ENCODE measurements at regions not wholly inside any gene's neighbourhood (a gene's known extent, or its start where the extent isn't known, plus 50 kb on each side); places are given as distances from the start of the nearest gene placed in this dataset.
"Not testable (repeated sequence)": the region's sequence is repeated elsewhere in the genome, so short reads cannot be mapped to it uniquely, and the experiment has no call there.

DNA sequence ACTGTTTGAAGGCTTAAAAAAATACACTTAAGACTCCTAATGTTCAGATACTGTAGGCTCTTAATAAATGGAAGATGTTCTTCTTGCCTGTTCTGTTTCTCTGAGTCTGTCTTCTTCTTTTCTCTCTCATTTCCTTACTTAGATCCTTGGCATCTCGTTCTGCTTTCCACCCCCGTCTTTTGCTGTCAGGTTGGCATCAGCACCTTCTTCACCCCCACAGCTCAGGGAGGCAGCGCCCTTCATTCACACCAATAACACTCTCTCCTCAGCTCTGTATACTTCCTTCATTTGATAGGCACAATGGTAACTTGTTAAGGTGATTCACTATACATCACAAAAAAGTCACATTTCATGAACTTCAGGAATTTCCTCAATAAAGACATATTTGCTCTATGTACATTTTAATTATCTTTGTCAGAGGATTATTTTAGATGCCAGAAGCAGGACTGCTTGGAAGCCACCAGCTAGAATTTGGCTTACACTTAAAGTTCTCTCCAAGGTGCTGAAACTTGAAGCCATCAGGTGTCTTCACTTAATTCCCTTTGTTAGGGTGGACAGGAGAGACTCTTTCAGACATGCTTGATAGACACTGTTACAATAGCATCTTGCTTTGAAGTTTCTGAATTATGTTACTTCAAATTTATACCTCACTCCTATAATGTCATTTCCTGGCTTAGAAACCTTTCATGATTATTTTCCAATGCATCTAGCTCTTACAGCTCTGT, 670.1 kb upstream of the C16orf82 start:
- no peak overlapping the region for H3K9ac ChIP-seq (ENCODE audit: low read length)
- H3K4me1 ChIP-seq (ENCODE audit: control insufficient read depth, low read depth, low read length), result no peaks in the 10 kb centered on the region
- H3K4me3 ChIP-seq (ENCODE audit: low read length), result no peak overlapping the region
- H3K36me3 ChIP-seq (ENCODE audit: control insufficient read depth, low read depth, low read length), result no peaks in the 10 kb centered on the region
- no peaks in the 10 kb centered on the region for H3K9me3 ChIP-seq (ENCODE audit: control insufficient read depth, low read depth, low read length)
- H3K27ac ChIP-seq (ENCODE audit: low read length), result no peak overlapping the region
- no peaks in the 10 kb centered on the region for H3K27me3 ChIP-seq (ENCODE audit: control insufficient read depth, insufficient read depth, low read length)

- Histone ChIP-seq H3K27ac (ENCODE audit: low read length) (no peak overlapping the region), H3K4me3 (ENCODE audit: low read length) (no peak overlapping the region), H3K36me3 (ENCODE audit: control insufficient read depth, low read depth, low read length) (no peaks in the 10 kb centered on the region), H3K27me3 (ENCODE audit: control insufficient read depth, insufficient read depth, low read length) (no peaks in the 10 kb centered on the region), H3K9ac (ENCODE audit: low read length) (no peak overlapping the region), H3K4me1 (ENCODE audit: control insufficient read depth, low read depth, low read length) (peaks cover 10% of the 10 kb centered on the region), H3K9me3 (ENCODE audit: control insufficient read depth, low read depth, low read length) (no peaks in the 10 kb centered on the region)
Observed at GRCh38 chr16:26413780-26414179, 652.9 kb upstream of the C16orf82 start.

DNA sequence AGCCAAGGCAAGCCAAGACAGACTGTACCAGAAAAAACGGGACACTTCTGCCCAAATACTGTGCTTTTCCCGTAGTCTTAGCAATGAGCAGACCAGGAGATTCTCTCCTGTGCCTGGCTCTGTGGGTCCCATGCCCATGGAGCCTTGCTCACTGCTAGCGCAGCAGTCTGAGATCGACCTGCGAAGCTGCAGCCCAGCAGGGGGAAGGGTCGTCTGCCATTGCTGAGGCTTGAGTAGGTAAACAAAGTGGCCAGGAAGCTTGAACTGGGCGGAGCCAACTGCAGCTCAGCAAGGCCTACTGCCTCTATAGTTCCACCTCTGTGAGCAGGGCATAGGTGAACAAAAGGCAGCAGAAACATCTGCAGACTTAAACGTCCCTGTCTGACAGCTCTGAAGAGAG, 647.3 kb upstream of the C16orf82 start:
- not testable (repeated sequence) for H3K4me3 ChIP-seq (ENCODE audit: low read length); H3K9me3 ChIP-seq (ENCODE audit: control insufficient read depth, low read depth, low read length); H3K9ac ChIP-seq (ENCODE audit: low read length); H3K36me3 ChIP-seq (ENCODE audit: control insufficient read depth, low read depth, low read length); H3K27me3 ChIP-seq (ENCODE audit: control insufficient read depth, insufficient read depth, low read length); H3K27ac ChIP-seq (ENCODE audit: low read length)
- H3K4me1 ChIP-seq (ENCODE audit: control insufficient read depth, low read depth, low read length), result peaks cover 10% of the 10 kb centered on the region

- H3K27ac ChIP-seq (ENCODE audit: low read length), result no peak overlapping the region
- no peaks in the 10 kb centered on the region for H3K9me3 ChIP-seq (ENCODE audit: control insufficient read depth, low read depth, low read length)
- no peaks in the 10 kb centered on the region for H3K4me1 ChIP-seq (ENCODE audit: control insufficient read depth, low read depth, low read length)
- H3K36me3 ChIP-seq (ENCODE audit: control insufficient read depth, low read depth, low read length), result no peaks in the 10 kb centered on the region
- H3K27me3 ChIP-seq (ENCODE audit: control insufficient read depth, insufficient read depth, low read length), result no peaks in the 10 kb centered on the region
- H3K9ac ChIP-seq (ENCODE audit: low read length), result no peak overlapping the region
- H3K4me3 ChIP-seq (ENCODE audit: low read length), result no peak overlapping the region
Observed at GRCh38 chr16:26430618-26431017, 636.1 kb upstream of the C16orf82 start.

DNA sequence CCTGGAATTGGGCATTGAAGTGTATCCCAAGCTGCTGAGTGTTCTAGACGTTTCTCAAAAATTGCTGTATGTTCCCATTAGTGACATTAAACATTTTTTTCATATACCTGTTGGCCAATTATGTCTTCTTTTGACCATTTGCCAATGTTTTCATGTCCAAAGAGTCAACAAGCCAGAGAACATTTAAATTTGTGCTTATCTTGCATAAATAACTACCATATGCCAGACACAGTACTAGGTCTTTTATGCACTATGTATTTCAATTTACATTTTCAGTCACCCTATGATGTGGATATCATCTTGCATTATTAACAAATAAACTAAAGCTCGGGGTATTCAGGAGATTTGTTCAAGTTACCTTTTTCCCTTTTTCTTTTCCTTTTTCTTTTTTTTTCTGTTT, 632.9 kb upstream of the C16orf82 start:
- H3K36me3 ChIP-seq (ENCODE audit: control insufficient read depth, low read depth, low read length), result no peaks in the 10 kb centered on the region
- no peak overlapping the region for H3K27ac ChIP-seq (ENCODE audit: low read length)
- no peaks in the 10 kb centered on the region for H3K4me1 ChIP-seq (ENCODE audit: control insufficient read depth, low read depth, low read length)
- peaks cover 5% of the 10 kb centered on the region for H3K9me3 ChIP-seq (ENCODE audit: control insufficient read depth, low read depth, low read length)
- H3K27me3 ChIP-seq (ENCODE audit: control insufficient read depth, insufficient read depth, low read length), result no peaks in the 10 kb centered on the region
- no peak overlapping the region for H3K4me3 ChIP-seq (ENCODE audit: low read length)
- H3K9ac ChIP-seq (ENCODE audit: low read length), result no peak overlapping the region

DNA sequence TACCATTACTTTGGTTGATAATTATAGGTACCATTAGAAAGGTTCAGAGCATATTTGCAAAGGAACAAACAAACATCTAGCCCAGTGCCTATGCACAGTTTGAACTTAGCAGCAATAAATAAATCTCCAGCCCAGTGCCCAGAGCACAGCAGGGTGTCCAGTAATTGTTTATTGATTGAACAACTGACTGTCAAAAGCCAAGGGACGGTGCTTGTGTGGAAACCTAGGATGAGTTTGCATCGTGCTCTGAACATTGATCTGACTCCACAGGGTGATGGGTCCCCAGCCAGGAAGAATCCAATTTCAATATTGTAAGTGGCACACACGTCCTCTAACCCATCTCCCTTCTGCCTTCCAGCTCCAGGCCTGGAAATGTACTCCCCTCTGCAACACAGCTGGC, 625.5 kb upstream of the C16orf82 start:
- Histone ChIP-seq H3K4me1 (ENCODE audit: control insufficient read depth, low read depth, low read length) (no peaks in the 10 kb centered on the region), H3K36me3 (ENCODE audit: control insufficient read depth, low read depth, low read length) (no peaks in the 10 kb centered on the region), H3K27ac (ENCODE audit: low read length) (no peak overlapping the region), H3K27me3 (ENCODE audit: control insufficient read depth, insufficient read depth, low read length) (no peaks in the 10 kb centered on the region), H3K9me3 (ENCODE audit: control insufficient read depth, low read depth, low read length) (peaks cover 5% of the 10 kb centered on the region), H3K4me3 (ENCODE audit: low read length) (no peak overlapping the region), H3K9ac (ENCODE audit: low read length) (no peak overlapping the region)

DNA sequence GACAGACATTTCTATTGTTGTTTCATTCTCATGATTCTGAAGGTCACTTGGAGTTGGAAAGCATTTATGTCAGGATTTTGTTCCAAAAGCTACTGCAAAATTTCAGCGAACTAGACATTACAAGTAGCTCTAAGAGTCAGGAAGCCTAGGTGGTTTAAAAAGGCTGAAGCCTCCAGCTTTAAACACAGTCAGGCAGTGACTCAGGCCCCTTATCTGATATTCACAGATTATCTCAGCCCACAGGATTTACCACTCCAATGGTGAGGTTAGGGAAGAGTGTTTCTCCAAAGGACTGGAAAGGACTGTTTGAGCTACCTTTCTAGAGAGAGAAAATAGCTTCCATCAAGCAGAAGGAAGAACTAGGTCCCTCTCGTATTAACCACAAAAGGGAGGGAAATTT, 624.4 kb upstream of the C16orf82 start:
- no peaks in the 10 kb centered on the region for H3K36me3 ChIP-seq (ENCODE audit: control insufficient read depth, low read depth, low read length)
- no peaks in the 10 kb centered on the region for H3K4me1 ChIP-seq (ENCODE audit: control insufficient read depth, low read depth, low read length)
- H3K4me3 ChIP-seq (ENCODE audit: low read length), result no peak overlapping the region
- no peak overlapping the region for H3K27ac ChIP-seq (ENCODE audit: low read length)
- no peaks in the 10 kb centered on the region for H3K27me3 ChIP-seq (ENCODE audit: control insufficient read depth, insufficient read depth, low read length)
- no peak overlapping the region for H3K9ac ChIP-seq (ENCODE audit: low read length)
- H3K9me3 ChIP-seq (ENCODE audit: control insufficient read depth, low read depth, low read length), result no peaks in the 10 kb centered on the region

- no peak overlapping the region for H3K4me3 ChIP-seq (ENCODE audit: low read length)
- no peak overlapping the region for H3K9ac ChIP-seq (ENCODE audit: low read length)
- H3K27ac ChIP-seq (ENCODE audit: low read length), result no peak overlapping the region
- no peaks in the 10 kb centered on the region for H3K9me3 ChIP-seq (ENCODE audit: control insufficient read depth, low read depth, low read length)
- H3K36me3 ChIP-seq (ENCODE audit: control insufficient read depth, low read depth, low read length), result no peaks in the 10 kb centered on the region
- no peaks in the 10 kb centered on the region for H3K4me1 ChIP-seq (ENCODE audit: control insufficient read depth, low read depth, low read length)
- no peaks in the 10 kb centered on the region for H3K27me3 ChIP-seq (ENCODE audit: control insufficient read depth, insufficient read depth, low read length)
Observed at GRCh38 chr16:26447570-26447969, 619.2 kb upstream of the C16orf82 start.

GRCh38 chr16:26453215-26453614, 613.5 kb upstream of the C16orf82 start:
- Histone ChIP-seq H3K27ac (ENCODE audit: low read length) (no peak overlapping the region), H3K9me3 (ENCODE audit: control insufficient read depth, low read depth, low read length) (no peaks in the 10 kb centered on the region), H3K27me3 (ENCODE audit: control insufficient read depth, insufficient read depth, low read length) (no peaks in the 10 kb centered on the region), H3K9ac (ENCODE audit: low read length) (no peak overlapping the region), H3K4me1 (ENCODE audit: control insufficient read depth, low read depth, low read length) (peaks cover 4% of the 10 kb centered on the region), H3K36me3 (ENCODE audit: control insufficient read depth, low read depth, low read length) (no peaks in the 10 kb centered on the region), H3K4me3 (ENCODE audit: low read length) (no peak overlapping the region)

DNA sequence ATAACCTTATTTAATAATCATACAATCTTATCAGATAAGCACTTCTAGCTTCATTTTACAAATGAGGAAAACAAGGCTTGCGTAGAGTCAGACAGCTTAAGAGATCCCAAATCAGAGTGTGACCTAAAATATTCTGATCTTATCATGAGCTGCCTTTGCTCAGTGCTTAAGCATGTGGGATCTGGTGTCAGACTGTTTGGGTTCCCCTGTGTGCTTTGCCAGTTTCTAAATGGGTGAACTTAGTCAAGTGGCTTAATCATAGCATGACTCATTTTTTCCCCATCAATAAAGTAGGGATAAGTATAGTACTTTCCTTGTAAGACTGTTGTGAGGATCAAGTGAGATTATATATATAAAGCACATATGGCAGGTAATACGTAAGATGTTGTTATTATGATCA, 612.6 kb upstream of the C16orf82 start:
- Histone ChIP-seq H3K9me3 (ENCODE audit: control insufficient read depth, low read depth, low read length) (no peaks in the 10 kb centered on the region), H3K27ac (ENCODE audit: low read length) (no peak overlapping the region), H3K4me1 (ENCODE audit: control insufficient read depth, low read depth, low read length) (peaks cover 4% of the 10 kb centered on the region), H3K27me3 (ENCODE audit: control insufficient read depth, insufficient read depth, low read length) (no peaks in the 10 kb centered on the region), H3K4me3 (ENCODE audit: low read length) (no peak overlapping the region), H3K36me3 (ENCODE audit: control insufficient read depth, low read depth, low read length) (no peaks in the 10 kb centered on the region), H3K9ac (ENCODE audit: low read length) (no peak overlapping the region)

GRCh38 chr16:26456074-26456473, 610.7 kb upstream of the C16orf82 start:
- Histone ChIP-seq H3K36me3 (ENCODE audit: control insufficient read depth, low read depth, low read length) (no peaks in the 10 kb centered on the region), H3K9ac (ENCODE audit: low read length) (no peak overlapping the region), H3K27ac (ENCODE audit: low read length) (no peak overlapping the region), H3K4me3 (ENCODE audit: low read length) (no peak overlapping the region), H3K4me1 (ENCODE audit: control insufficient read depth, low read depth, low read length) (peaks cover 4% of the 10 kb centered on the region), H3K9me3 (ENCODE audit: control insufficient read depth, low read depth, low read length) (no peaks in the 10 kb centered on the region), H3K27me3 (ENCODE audit: control insufficient read depth, insufficient read depth, low read length) (no peaks in the 10 kb centered on the region)

- Histone ChIP-seq H3K4me1 (ENCODE audit: control insufficient read depth, low read depth, low read length) (peaks cover 4% of the 10 kb centered on the region), H3K27me3 (ENCODE audit: control insufficient read depth, insufficient read depth, low read length) (no peaks in the 10 kb centered on the region), H3K4me3 (ENCODE audit: low read length) (no peak overlapping the region)
Observed at GRCh38 chr16:26457095-26457494, 609.6 kb upstream of the C16orf82 start.

More at GRCh38 chr16:26457095-26457494, 609.6 kb upstream of the C16orf82 start:
- H3K9ac ChIP-seq (ENCODE audit: low read length), result no peak overlapping the region
- H3K9me3 ChIP-seq (ENCODE audit: control insufficient read depth, low read depth, low read length), result no peaks in the 10 kb centered on the region
- no peaks in the 10 kb centered on the region for H3K36me3 ChIP-seq (ENCODE audit: control insufficient read depth, low read depth, low read length)
- no peak overlapping the region for H3K27ac ChIP-seq (ENCODE audit: low read length)
